SU-DHL-6 (cell line): ENCODE measurements at regions not wholly inside any gene's neighbourhood (a gene's known extent, or its start where the extent isn't known, plus 50 kb on each side); places are given as distances from the start of the nearest gene placed in this dataset.
"Not testable (repeated sequence)": the region's sequence is repeated elsewhere in the genome, so short reads cannot be mapped to it uniquely, and the experiment has no call there.

Source experiments
- CTCF ChIP-seq: fragments of 200-600 bp; sonication (generic); IDR thresholded peaks from one replicate; pipeline ENCODE4 v1.5.1; 2017; ENCODE audit warnings: antibody characterized with exemption, mild to moderate bottlenecking, low read length, moderate library complexity; ENCODE audit not compliant: insufficient read depth, poor library complexity, severe bottlenecking
- EZH2phosphoT487 ChIP-seq: fragments of 200-600 bp; sonication (generic), shearing (Covaris generic); conservative IDR thresholded peaks from 2 replicates; pipeline ENCODE4 v1.6.1; 2018; ENCODE audit warnings: mild to moderate bottlenecking, antibody characterized with exemption, low read length, moderate library complexity, mixed read lengths

GRCh38 chr9:110023221-110023620 is 184.7 kb downstream of the C9orf152 start:
- TF ChIP-seq CTCF, EZH2phosphoT487: not testable (repeated sequence)
